ENCODE measurements at regions not wholly inside any gene's neighbourhood (a gene's known extent, or its start where the extent isn't known, plus 50 kb on each side); places are given as distances from the start of the nearest gene placed in this dataset.

GRCh38 chr4:115711575-115711974, 598.2 kb upstream of the NDST4 start:
- H3K4me1 ChIP-seq (ENCODE audit: insufficient read depth, low read length): no peaks in the 10 kb centered on the region
- H3K27me3 ChIP-seq (ENCODE audit: control insufficient read depth in 1 of 2, insufficient read depth in 2 of 2, low read length in 2 of 2): no peaks in the 10 kb centered on the region
- H3K27ac ChIP-seq (ENCODE audit: low read depth in 1 of 2, low read length in 2 of 2): no peak overlapping the region
- no peak for TF ChIP-seq CTCF (IDR thresholded peaks at IDR 0.05)
- H3K9me3 ChIP-seq (ENCODE audit: control insufficient read depth in 1 of 2, insufficient read depth in 1 of 2, low read length in 2 of 2): no peaks in the 10 kb centered on the region
- ATAC-seq (ENCODE audit: poor library complexity): no peak
- CTCF ChIA-PET: no interaction called here
- H3K4me1 Mint-ChIP-seq (ENCODE audit: low read depth): no peaks in the 10 kb centered on the region
- intact Hi-C loops (cut with DNase I, micrococcal nuclease): no loop called here
- no peak for DNase-seq
- H3K36me3 Mint-ChIP-seq (ENCODE audit: low read depth): no peaks in the 10 kb centered on the region
- H3K4me3 Mint-ChIP-seq: no peak overlapping the region
- no peak overlapping the region for H3K27ac Mint-ChIP-seq
- H3K36me3 ChIP-seq (ENCODE audit: insufficient read depth, low read length): no peaks in the 10 kb centered on the region
- H3K4me3 ChIP-seq (ENCODE audit: low read length): no peak overlapping the region
- POLR2A ChIA-PET: no interaction called here
- H3K27me3 Mint-ChIP-seq: no peaks in the 10 kb centered on the region
- peaks cover 3% of the 10 kb centered on the region for H3K9me3 Mint-ChIP-seq

GRCh38 chr4:115688961-115689360, 575.5 kb upstream of the NDST4 start:
- Histone ChIP-seq H3K36me3 (ENCODE audit: insufficient read depth, low read length) (no peaks in the 10 kb centered on the region), H3K9me3 (ENCODE audit: control insufficient read depth in 1 of 2, insufficient read depth in 1 of 2, low read length in 2 of 2) (no peaks in the 10 kb centered on the region), H3K27me3 (ENCODE audit: control insufficient read depth in 1 of 2, insufficient read depth in 2 of 2, low read length in 2 of 2) (no peaks in the 10 kb centered on the region), H3K4me1 (ENCODE audit: insufficient read depth, low read length) (no peaks in the 10 kb centered on the region), H3K27ac (ENCODE audit: low read depth in 1 of 2, low read length in 2 of 2) (no peak overlapping the region), H3K4me3 (ENCODE audit: low read length) (no peak overlapping the region)
- ATAC-seq (ENCODE audit: poor library complexity) (no peak), DNase-seq (no peak)
- H3K4me3 Mint-ChIP-seq: no peak overlapping the region
- peaks cover 4% of the 10 kb centered on the region for H3K9me3 Mint-ChIP-seq
- ChIA-PET POLR2A (no interaction called here), CTCF (no interaction called here)
- H3K27ac Mint-ChIP-seq: no peak overlapping the region
- no peaks in the 10 kb centered on the region for H3K4me1 Mint-ChIP-seq (ENCODE audit: low read depth)
- no peaks in the 10 kb centered on the region for H3K36me3 Mint-ChIP-seq (ENCODE audit: low read depth)
- no peaks in the 10 kb centered on the region for H3K27me3 Mint-ChIP-seq
- intact Hi-C loops (cut with DNase I, micrococcal nuclease): no loop called here
- no peak for TF ChIP-seq CTCF (IDR thresholded peaks at IDR 0.05)

- no peak for TF ChIP-seq CTCF (IDR thresholded peaks at IDR 0.05)
- Histone ChIP-seq H3K27ac (ENCODE audit: low read depth in 1 of 2, low read length in 2 of 2) (no peak overlapping the region), H3K4me1 (ENCODE audit: insufficient read depth, low read length) (no peaks in the 10 kb centered on the region), H3K27me3 (ENCODE audit: control insufficient read depth in 1 of 2, insufficient read depth in 2 of 2, low read length in 2 of 2) (no peaks in the 10 kb centered on the region), H3K36me3 (ENCODE audit: insufficient read depth, low read length) (no peaks in the 10 kb centered on the region), H3K4me3 (ENCODE audit: low read length) (no peak overlapping the region), H3K9me3 (ENCODE audit: control insufficient read depth in 1 of 2, insufficient read depth in 1 of 2, low read length in 2 of 2) (peaks cover 0 to 6% of the 10 kb centered on the region in 2 experiments)
- CTCF ChIA-PET: no interaction called here
- Mint-ChIP-seq H3K27me3 (no peaks in the 10 kb centered on the region), H3K4me3 (no peak overlapping the region), H3K36me3 (ENCODE audit: low read depth) (no peaks in the 10 kb centered on the region), H3K4me1 (ENCODE audit: low read depth) (no peaks in the 10 kb centered on the region), H3K9me3 (peaks cover 4% of the 10 kb centered on the region), H3K27ac (no peak overlapping the region)
- intact Hi-C loops (cut with DNase I, micrococcal nuclease): no loop called here
- POLR2A ChIA-PET: no interaction called here
- ATAC-seq (ENCODE audit: poor library complexity) (no peak), DNase-seq (no peak)
These were observed 573.8 kb upstream of the NDST4 start for GRCh38 chr4:115687052-115687755.
